Ishikawa (cell line): ENCODE measurements at regions not wholly inside any gene's neighbourhood (a gene's known extent, or its start where the extent isn't known, plus 50 kb on each side); places are given as distances from the start of the nearest gene placed in this dataset.

Source experiments
- CEBPB ChIP-seq: IDR thresholded peaks from 2 replicates; pipeline ENCODE4 v1.6.1; 2012
- CREB1 ChIP-seq: IDR thresholded peaks from 2 replicates; pipeline ENCODE4 v1.6.1; 2012; ENCODE audit warnings: low read depth
- EP300 ChIP-seq: IDR thresholded peaks from 2 replicates; pipeline ENCODE4 v1.6.1; 2012; ENCODE audit warnings: borderline replicate concordance
- FOXM1 ChIP-seq: IDR thresholded peaks from 2 replicates; pipeline ENCODE4 v1.6.1; 2012; ENCODE audit warnings: low read depth, borderline replicate concordance
- MAX ChIP-seq: IDR thresholded peaks from 2 replicates; pipeline ENCODE4 v1.6.1; 2012
- RAD21 ChIP-seq: IDR thresholded peaks from 2 replicates; pipeline ENCODE4 v1.6.1; 2012; ENCODE audit warnings: low read depth
- TAF1 ChIP-seq: IDR thresholded peaks from 2 replicates; pipeline ENCODE4 v1.6.1; 2012; ENCODE audit warnings: low read depth, mild to moderate bottlenecking
- ZBTB7A ChIP-seq: IDR thresholded peaks from 2 replicates; pipeline ENCODE4 v1.6.1; 2012; ENCODE audit warnings: low read depth
- TF ChIP-seq, protein P1 (sequence below): IDR thresholded peaks from 2 replicates; pipeline ENCODE4 v1.6.1; 2012; ENCODE audit warnings: low read depth, mild to moderate bottlenecking

DNA sequence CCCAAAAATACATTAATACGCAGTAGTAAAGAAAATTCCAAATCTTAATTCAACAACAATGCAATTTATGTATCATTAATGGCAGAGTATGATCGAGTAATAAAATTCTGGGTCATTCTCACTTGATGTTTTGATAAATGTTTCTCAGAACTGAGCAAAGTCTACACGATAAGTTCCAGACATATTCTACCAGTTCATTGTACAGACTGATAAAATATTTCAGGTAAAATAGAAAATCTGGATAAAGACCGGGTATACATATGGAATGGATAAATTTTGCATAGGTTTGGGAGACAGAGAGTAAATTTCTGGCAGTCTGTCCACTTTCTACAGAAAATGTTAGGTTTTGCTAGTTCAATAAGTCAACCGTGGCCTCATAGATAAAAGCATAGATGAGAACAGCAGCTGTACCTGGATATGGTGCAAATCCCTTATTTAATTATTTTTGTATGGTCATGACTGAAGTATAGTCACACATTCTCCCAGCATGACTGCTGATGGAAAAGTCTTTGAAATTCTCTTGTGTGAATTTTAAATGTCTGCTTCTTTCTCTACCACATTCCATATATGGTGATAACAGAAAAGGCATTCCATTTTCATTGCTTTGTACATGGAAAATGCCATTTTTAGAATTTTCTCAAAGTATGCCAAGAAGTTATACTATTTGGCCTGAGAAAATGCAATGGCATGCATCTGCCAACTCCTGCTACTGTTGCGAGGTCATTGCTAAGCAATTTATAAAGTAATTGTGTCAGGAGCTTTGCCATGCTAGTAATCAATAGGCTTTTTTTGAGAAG is 301.9 kb upstream of the ARSJ start:
- TF ChIP-seq EP300 (peak; percentile 41; the same call in 1 of the 2 replicates), MAX (no peak), TAF1 (no peak), FOXM1 (peak; percentile 26; the same call in 1 of the 2 replicates), CREB1 (no peak), CEBPB (no peak), ZBTB7A (no peak), RAD21 (no peak)
- TF ChIP-seq, protein P1, sequence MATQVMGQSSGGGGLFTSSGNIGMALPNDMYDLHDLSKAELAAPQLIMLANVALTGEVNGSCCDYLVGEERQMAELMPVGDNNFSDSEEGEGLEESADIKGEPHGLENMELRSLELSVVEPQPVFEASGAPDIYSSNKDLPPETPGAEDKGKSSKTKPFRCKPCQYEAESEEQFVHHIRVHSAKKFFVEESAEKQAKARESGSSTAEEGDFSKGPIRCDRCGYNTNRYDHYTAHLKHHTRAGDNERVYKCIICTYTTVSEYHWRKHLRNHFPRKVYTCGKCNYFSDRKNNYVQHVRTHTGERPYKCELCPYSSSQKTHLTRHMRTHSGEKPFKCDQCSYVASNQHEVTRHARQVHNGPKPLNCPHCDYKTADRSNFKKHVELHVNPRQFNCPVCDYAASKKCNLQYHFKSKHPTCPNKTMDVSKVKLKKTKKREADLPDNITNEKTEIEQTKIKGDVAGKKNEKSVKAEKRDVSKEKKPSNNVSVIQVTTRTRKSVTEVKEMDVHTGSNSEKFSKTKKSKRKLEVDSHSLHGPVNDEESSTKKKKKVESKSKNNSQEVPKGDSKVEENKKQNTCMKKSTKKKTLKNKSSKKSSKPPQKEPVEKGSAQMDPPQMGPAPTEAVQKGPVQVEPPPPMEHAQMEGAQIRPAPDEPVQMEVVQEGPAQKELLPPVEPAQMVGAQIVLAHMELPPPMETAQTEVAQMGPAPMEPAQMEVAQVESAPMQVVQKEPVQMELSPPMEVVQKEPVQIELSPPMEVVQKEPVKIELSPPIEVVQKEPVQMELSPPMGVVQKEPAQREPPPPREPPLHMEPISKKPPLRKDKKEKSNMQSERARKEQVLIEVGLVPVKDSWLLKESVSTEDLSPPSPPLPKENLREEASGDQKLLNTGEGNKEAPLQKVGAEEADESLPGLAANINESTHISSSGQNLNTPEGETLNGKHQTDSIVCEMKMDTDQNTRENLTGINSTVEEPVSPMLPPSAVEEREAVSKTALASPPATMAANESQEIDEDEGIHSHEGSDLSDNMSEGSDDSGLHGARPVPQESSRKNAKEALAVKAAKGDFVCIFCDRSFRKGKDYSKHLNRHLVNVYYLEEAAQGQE = no peak
